Uterus (tissue), 3 donors: ENCODE measurements at regions not wholly inside any gene's neighbourhood (a gene's known extent, or its start where the extent isn't known, plus 50 kb on each side); places are given as distances from the start of the nearest gene placed in this dataset.
"Not testable (repeated sequence)": the region's sequence is repeated elsewhere in the genome, so short reads cannot be mapped to it uniquely, and the experiment has no call there.

ENCODE experiments used
- DNase-seq, 2 donors: peaks; one replicate each; pipeline ENCODE4 v3.0.0-alpha.2; 2019 to 2020
- H3K27ac ChIP-seq, 2 donors: fragments of 200-600 bp; sonication (generic); 1 replicate in 1 of 2; 2 replicates in 1 of 2; pipeline ENCODE4 v1.5.1; 2016 to 2018
- H3K27me3 ChIP-seq, 2 donors: fragments of 200-600 bp; sonication (generic); one replicate each; pipeline ENCODE4 v1.5.1; 2018 to 2019; ENCODE audit warnings: control low read depth in 1 of 2
- H3K36me3 ChIP-seq, 2 donors: fragments of 200-600 bp; sonication (generic); one replicate each; pipeline ENCODE4 v1.5.1; 2019; ENCODE audit warnings: control low read depth in 1 of 2
- H3K4me1 ChIP-seq, 2 donors: fragments of 200-600 bp; sonication (generic); one replicate each; pipeline ENCODE4 v1.5.1; 2018 to 2019; ENCODE audit warnings: control low read depth in 1 of 2
- H3K4me3 ChIP-seq, 2 donors: fragments of 200-600 bp; sonication (generic); 1 replicate in 1 of 2; 2 replicates in 1 of 2; pipeline ENCODE4 v1.5.1; 2018 to 2019; ENCODE audit warnings: mild to moderate bottlenecking in 1 of 2
- H3K9me3 ChIP-seq, 2 donors: fragments of 200-600 bp; sonication (generic); one replicate each; pipeline ENCODE4 v1.5.1; 2019; ENCODE audit warnings: control low read depth in 1 of 2
- POLR2A ChIP-seq, 2 donors: fragments of 450-650 bp; IDR thresholded peaks; one replicate each; pipeline ENCODE4 v1.6.1; 2016; ENCODE audit warnings: antibody characterized with exemption in 2 of 2, mild to moderate bottlenecking in 1 of 2, moderate library complexity in 1 of 2
- intact Hi-C: fragments of 100-400 bp; cut with DNase I; formaldehyde crosslinking; loops from one replicate; pipeline ENCODE4 v1.15.1; 2023; ENCODE audit warnings: low total_unique reads
- TF ChIP-seq, protein P1 (sequence below), 4 experiments: fragments of 200-600 bp in 2 of 4; fragments of 450-650 bp in 2 of 4; sonication (generic) in 2 of 4; IDR thresholded peaks; one replicate each; pipeline ENCODE4 v1.5.1; 2016 to 2019; ENCODE audit warnings: antibody characterized with exemption in 4 of 4, mild to moderate bottlenecking in 2 of 4, moderate library complexity in 1 of 4
- donor health status: DM: yes; HTN: yes; CAD: no.

GRCh38 chr19:28546148-28546685, 666.7 kb downstream of the UQCRFS1 start:
- DNase-seq = no peak

DNA sequence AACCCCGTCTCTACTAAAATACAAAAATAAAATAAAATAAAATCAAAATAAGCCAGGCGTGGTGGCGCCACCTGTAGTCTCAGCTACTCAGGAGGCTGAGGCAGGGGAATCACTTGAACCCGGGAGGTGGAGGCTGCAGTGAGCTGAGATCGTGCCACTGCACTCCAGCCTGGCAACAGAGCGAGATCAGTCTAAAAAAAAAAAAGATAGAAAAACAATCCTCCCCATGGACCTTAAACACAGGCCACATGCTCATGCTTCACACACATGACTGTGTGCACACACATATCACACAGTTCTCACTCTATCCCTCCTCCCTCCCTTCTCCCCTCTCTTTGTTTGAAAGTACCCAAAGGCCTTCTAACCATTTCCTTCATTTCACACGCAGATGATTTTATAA, 667.6 kb downstream of the UQCRFS1 start:
- DNase-seq, H3K9me3 ChIP-seq, H3K27ac ChIP-seq, H3K27me3 ChIP-seq, H3K4me1 ChIP-seq, H3K4me3 ChIP-seq, intact Hi-C loops, H3K36me3 ChIP-seq: not testable (repeated sequence)

More at GRCh38 chr19:28546148-28546685, 666.7 kb downstream of the UQCRFS1 start:
- intact Hi-C loops = no loop called here
- Histone ChIP-seq H3K36me3 (no peaks in the 10 kb centered on the region), H3K4me3 (no peak overlapping the region), H3K9me3 (no peaks in the 10 kb centered on the region), H3K27me3 (no peaks in the 10 kb centered on the region), H3K4me1 (no peaks in the 10 kb centered on the region), H3K27ac (no peak overlapping the region)
- TF ChIP-seq POLR2A (IDR thresholded peaks at IDR 0.05) = no peak
- TF ChIP-seq, protein P1, sequence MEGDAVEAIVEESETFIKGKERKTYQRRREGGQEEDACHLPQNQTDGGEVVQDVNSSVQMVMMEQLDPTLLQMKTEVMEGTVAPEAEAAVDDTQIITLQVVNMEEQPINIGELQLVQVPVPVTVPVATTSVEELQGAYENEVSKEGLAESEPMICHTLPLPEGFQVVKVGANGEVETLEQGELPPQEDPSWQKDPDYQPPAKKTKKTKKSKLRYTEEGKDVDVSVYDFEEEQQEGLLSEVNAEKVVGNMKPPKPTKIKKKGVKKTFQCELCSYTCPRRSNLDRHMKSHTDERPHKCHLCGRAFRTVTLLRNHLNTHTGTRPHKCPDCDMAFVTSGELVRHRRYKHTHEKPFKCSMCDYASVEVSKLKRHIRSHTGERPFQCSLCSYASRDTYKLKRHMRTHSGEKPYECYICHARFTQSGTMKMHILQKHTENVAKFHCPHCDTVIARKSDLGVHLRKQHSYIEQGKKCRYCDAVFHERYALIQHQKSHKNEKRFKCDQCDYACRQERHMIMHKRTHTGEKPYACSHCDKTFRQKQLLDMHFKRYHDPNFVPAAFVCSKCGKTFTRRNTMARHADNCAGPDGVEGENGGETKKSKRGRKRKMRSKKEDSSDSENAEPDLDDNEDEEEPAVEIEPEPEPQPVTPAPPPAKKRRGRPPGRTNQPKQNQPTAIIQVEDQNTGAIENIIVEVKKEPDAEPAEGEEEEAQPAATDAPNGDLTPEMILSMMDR (IDR thresholded peaks at IDR 0.05) = no peak

DNA sequence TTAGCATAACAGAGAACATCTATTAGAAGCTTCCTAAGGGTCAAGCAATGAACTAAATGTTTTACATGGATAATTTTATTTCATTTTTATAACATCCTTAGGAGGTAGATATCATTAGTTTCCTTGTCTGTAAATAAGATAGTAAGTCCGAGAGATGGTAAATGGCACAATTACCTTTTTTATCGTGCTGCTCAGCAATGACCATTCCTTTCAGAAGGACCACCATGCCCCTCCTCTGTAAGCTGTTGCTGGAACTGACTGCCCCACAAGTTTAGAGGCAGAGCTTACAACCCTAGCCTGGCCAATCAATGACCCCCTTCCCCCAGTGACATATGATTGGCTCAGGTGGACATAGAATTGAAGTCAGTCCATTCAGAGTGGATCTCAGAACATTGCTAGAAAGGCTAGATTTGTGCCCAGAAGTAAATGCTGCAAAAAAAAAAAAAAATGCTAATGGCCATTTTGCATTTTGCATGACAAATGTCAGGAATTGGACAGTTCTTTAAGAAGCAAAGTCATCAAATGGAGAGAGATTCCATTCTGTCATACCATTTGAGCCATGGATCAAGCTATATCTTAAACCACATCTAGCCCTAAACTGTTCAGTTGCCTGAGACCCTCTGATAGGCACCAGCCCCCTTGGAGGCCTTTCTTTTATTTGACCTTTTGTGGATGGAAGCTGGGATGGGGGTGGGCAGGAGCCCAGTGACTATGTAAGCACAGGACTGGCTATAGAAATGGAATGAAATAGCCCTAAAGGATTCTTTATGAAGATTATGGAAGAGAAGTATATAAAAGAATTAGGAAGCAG, 668.3 kb downstream of the UQCRFS1 start:
- Histone ChIP-seq H3K36me3 (no peaks in the 10 kb centered on the region), H3K27ac (no peak overlapping the region), H3K4me3 (no peak overlapping the region), H3K4me1 (no peaks in the 10 kb centered on the region), H3K9me3 (no peaks in the 10 kb centered on the region), H3K27me3 (no peaks in the 10 kb centered on the region)
- intact Hi-C loops = no loop called here
- TF ChIP-seq, protein P1 (IDR thresholded peaks at IDR 0.05) = no peak
- no peak for TF ChIP-seq POLR2A (IDR thresholded peaks at IDR 0.05)
- DNase-seq = no peak

DNA sequence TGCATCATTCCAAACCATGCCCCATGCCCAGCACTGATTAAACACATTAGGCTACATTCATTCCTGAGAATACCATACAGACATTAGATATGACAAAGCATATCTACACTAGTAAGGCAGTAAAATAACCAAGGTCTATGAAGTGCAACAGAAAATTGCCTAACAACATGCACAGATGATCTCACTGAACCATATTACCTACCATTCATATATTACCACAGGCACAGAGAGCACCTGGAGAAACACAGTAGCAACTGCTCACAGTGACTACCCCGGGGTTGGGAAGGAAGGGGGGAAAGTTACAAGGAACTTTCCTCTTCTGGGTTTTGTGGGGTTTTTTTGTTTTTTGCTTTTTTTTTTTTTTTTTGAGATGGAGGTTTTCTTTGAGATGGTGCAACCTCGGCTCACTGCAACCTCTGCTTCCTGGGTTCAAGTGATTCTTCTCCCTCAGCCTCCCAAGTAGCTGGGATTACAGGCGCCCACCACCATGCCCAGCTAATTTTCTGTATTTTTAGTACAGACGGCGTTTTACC, 669.6 kb downstream of the UQCRFS1 start:
- Histone ChIP-seq H3K4me3 (no peak overlapping the region), H3K27me3 (no peaks in the 10 kb centered on the region), H3K4me1 (no peaks in the 10 kb centered on the region), H3K36me3 (no peaks in the 10 kb centered on the region), H3K9me3 (no peaks in the 10 kb centered on the region), H3K27ac (no peak overlapping the region)
- TF ChIP-seq, protein P1 (IDR thresholded peaks at IDR 0.05) = no peak
- TF ChIP-seq POLR2A (IDR thresholded peaks at IDR 0.05) = no peak
- intact Hi-C loops = no loop called here
- DNase-seq = no peak

GRCh38 chr19:28542394-28543243, 670.3 kb downstream of the UQCRFS1 start:
- no peak for TF ChIP-seq POLR2A (IDR thresholded peaks at IDR 0.05)
- TF ChIP-seq, protein P1 (IDR thresholded peaks at IDR 0.05) = no peak
- Histone ChIP-seq H3K9me3 (no peaks in the 10 kb centered on the region), H3K27me3 (no peaks in the 10 kb centered on the region), H3K4me1 (no peaks in the 10 kb centered on the region), H3K36me3 (no peaks in the 10 kb centered on the region), H3K4me3 (no peak overlapping the region), H3K27ac (no peak overlapping the region)
- intact Hi-C loops = no loop called here
- DNase-seq = no peak
